Stimulated activated CD4-positive, alpha-beta T cell treated with anti-CD3 and anti-CD28 coated beads, Interleukin-15, amount 100 ng/mL, for 48 hours (primary cell): ENCODE measurements at regions not wholly inside any gene's neighbourhood (a gene's known extent, or its start where the extent isn't known, plus 50 kb on each side); places are given as distances from the start of the nearest gene placed in this dataset.
"Not testable (repeated sequence)": the region's sequence is repeated elsewhere in the genome, so short reads cannot be mapped to it uniquely, and the experiment has no call there.

Experiments
- DNase-seq, 2 donors: peaks; one replicate each; pipeline ENCODE4 v3.0.0-alpha.2; 2020; ENCODE audit warnings: low read depth in 2 of 2

GRCh38 chrX:437661-438390 is 51.1 kb upstream of the PPP2R3B start:
- no peak for DNase-seq

GRCh38 chrX:439241-439640 is 52.5 kb upstream of the PPP2R3B start:
- DNase-seq: no peak

GRCh38 chrX:439719-440118 is 53.0 kb upstream of the PPP2R3B start:
- no peak for DNase-seq

GRCh38 chrX:440636-441035 is 53.9 kb upstream of the PPP2R3B start:
- no peak for DNase-seq

- DNase-seq: no peak
These were observed 57.0 kb upstream of the PPP2R3B start for GRCh38 chrX:443536-444210.

GRCh38 chrX:444305-444704 is 57.6 kb upstream of the PPP2R3B start:
- no peak for DNase-seq

- DNase-seq: no peak
These were observed 59.0 kb upstream of the PPP2R3B start for GRCh38 chrX:445727-446126.

GRCh38 chrX:446245-446644 is 59.5 kb upstream of the PPP2R3B start:
- DNase-seq: no peak

GRCh38 chrX:447052-447451 is 60.3 kb upstream of the PPP2R3B start:
- DNase-seq: no peak

GRCh38 chrX:451750-452149 is 65.0 kb upstream of the PPP2R3B start:
- DNase-seq: not testable (repeated sequence)

GRCh38 chrX:452598-452997 is 65.9 kb upstream of the PPP2R3B start:
- DNase-seq: no peak

GRCh38 chrX:454514-454913 is 67.8 kb upstream of the PPP2R3B start:
- not testable (repeated sequence) for DNase-seq

- no peak for DNase-seq
These were observed 68.5 kb upstream of the PPP2R3B start for GRCh38 chrX:455199-455598.

GRCh38 chrX:455673-456072 is 69.0 kb upstream of the PPP2R3B start:
- no peak for DNase-seq

GRCh38 chrX:456146-456545 is 69.4 kb upstream of the PPP2R3B start:
- DNase-seq: no peak

- DNase-seq: no peak
These were observed 70.0 kb upstream of the PPP2R3B start for GRCh38 chrX:456551-457291.

- DNase-seq: no peak
These were observed 70.6 kb upstream of the PPP2R3B start for GRCh38 chrX:457292-457679.

GRCh38 chrX:458631-459061 is 71.9 kb upstream of the PPP2R3B start:
- DNase-seq: no peak

GRCh38 chrX:459611-460010 is 72.9 kb upstream of the PPP2R3B start:
- no peak for DNase-seq

GRCh38 chrX:460116-460515 is 73.4 kb upstream of the PPP2R3B start:
- DNase-seq: no peak

- DNase-seq: no peak
These were observed 74.3 kb upstream of the PPP2R3B start for GRCh38 chrX:460823-461640.

- no peak for DNase-seq
These were observed 76.1 kb upstream of the PPP2R3B start for GRCh38 chrX:462853-463252.
